Parathyroid adenoma (tissue), 2 donors: ENCODE measurements at regions not wholly inside any gene's neighbourhood (a gene's known extent, or its start where the extent isn't known, plus 50 kb on each side); places are given as distances from the start of the nearest gene placed in this dataset.
"Not testable (repeated sequence)": the region's sequence is repeated elsewhere in the genome, so short reads cannot be mapped to it uniquely, and the experiment has no call there.

ENCODE experiments used
- H2AFZ ChIP-seq: fragments of 300-600 bp; sonication (generic); one replicate; pipeline ENCODE4 v1.7.0; 2017; ENCODE audit warnings: antibody characterized with exemption, mild to moderate bottlenecking
- H3K27ac ChIP-seq: fragments of 300-600 bp; sonication (generic); one replicate; pipeline ENCODE4 v1.7.0; 2017
- H3K27me3 ChIP-seq: fragments of 300-600 bp; sonication (generic); one replicate; pipeline ENCODE4 v1.7.0; 2017; ENCODE audit warnings: low read length; ENCODE audit not compliant: control insufficient read depth, insufficient read depth
- H3K36me3 ChIP-seq: fragments of 300-600 bp; sonication (generic); one replicate; pipeline ENCODE4 v1.7.0; 2017; ENCODE audit warnings: low read length; ENCODE audit not compliant: control insufficient read depth, insufficient read depth
- H3K4me1 ChIP-seq: fragments of 300-600 bp; sonication (generic); one replicate; pipeline ENCODE4 v1.7.0; 2017; ENCODE audit warnings: control low read depth
- H3K4me2 ChIP-seq: fragments of 300-600 bp; sonication (generic); one replicate; pipeline ENCODE4 v1.7.0; 2017; ENCODE audit warnings: low read length
- H3K4me3 ChIP-seq: fragments of 300-600 bp; sonication (generic); one replicate; pipeline ENCODE4 v1.7.0; 2017; ENCODE audit warnings: low read depth, low read length
- H3K79me2 ChIP-seq: fragments of 300-600 bp; sonication (generic); one replicate; pipeline ENCODE4 v1.7.0; 2017; ENCODE audit warnings: control low read depth
- H3K9ac ChIP-seq: fragments of 300-600 bp; sonication (generic); one replicate; pipeline ENCODE4 v1.7.0; 2017; ENCODE audit warnings: mild to moderate bottlenecking
- H3K9me3 ChIP-seq: fragments of 300-600 bp; sonication (generic); one replicate; pipeline ENCODE4 v1.7.0; 2017; ENCODE audit warnings: low read length; ENCODE audit not compliant: control insufficient read depth
- TF ChIP-seq, protein P1 (sequence below): fragments of 300-600 bp; sonication (generic); IDR thresholded peaks from one replicate; pipeline ENCODE4 v1.7.0; 2017; ENCODE audit warnings: antibody characterized with exemption, mild to moderate bottlenecking
- donor health status: primary hyperparathyroidism.

DNA sequence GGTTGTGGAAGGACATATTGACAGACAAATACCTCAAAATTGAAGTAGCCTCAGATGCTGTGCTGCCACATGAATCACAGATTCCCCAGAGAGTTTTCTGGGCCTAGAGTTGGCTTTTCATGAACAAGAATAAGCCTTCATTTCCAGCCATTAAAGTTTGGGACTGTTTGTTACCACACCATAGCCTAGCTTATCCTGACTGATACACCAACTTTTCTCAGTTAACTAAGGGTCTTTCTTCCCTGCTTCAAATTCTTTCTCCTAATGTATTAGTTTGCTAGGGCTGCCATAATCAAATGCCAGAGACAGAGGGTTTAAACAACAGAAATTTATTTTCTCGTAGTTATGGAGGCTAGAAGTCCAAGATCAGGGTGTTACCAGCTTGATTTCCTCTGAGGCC lies 237.4 kb upstream of the ZFP64 start:
- Histone ChIP-seq H3K4me1 (no peaks in the 10 kb centered on the region), H3K27ac (no peak overlapping the region), H3K9me3 (no peaks in the 10 kb centered on the region), H2AFZ (no peak overlapping the region), H3K36me3 (no peaks in the 10 kb centered on the region), H3K9ac (no peak overlapping the region), H3K4me2 (no peak overlapping the region), H3K4me3 (no peak overlapping the region), H3K27me3 (no peaks in the 10 kb centered on the region), H3K79me2 (no peaks in the 10 kb centered on the region)
- TF ChIP-seq, protein P1, sequence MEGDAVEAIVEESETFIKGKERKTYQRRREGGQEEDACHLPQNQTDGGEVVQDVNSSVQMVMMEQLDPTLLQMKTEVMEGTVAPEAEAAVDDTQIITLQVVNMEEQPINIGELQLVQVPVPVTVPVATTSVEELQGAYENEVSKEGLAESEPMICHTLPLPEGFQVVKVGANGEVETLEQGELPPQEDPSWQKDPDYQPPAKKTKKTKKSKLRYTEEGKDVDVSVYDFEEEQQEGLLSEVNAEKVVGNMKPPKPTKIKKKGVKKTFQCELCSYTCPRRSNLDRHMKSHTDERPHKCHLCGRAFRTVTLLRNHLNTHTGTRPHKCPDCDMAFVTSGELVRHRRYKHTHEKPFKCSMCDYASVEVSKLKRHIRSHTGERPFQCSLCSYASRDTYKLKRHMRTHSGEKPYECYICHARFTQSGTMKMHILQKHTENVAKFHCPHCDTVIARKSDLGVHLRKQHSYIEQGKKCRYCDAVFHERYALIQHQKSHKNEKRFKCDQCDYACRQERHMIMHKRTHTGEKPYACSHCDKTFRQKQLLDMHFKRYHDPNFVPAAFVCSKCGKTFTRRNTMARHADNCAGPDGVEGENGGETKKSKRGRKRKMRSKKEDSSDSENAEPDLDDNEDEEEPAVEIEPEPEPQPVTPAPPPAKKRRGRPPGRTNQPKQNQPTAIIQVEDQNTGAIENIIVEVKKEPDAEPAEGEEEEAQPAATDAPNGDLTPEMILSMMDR: no peak

DNA sequence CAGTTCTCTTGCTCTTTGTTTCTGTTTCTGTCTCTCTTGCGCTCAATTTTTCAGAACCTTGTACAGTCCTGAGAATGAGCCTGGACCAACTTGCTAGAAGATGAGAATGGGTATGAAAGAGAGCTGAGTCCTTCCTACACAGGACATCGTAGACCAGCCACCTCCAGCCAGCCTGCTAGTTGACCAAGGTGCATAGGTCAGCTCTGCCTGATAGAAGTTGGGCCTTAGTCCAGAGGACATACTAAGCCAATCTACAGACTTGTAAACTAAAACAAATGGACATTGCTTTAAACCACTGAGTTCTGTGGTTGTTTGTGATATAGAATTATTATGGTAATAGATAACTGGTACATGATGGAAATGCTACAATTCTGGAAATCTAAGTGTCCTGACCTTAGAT lies 236.4 kb upstream of the ZFP64 start:
- H3K27ac ChIP-seq: no peak overlapping the region

DNA sequence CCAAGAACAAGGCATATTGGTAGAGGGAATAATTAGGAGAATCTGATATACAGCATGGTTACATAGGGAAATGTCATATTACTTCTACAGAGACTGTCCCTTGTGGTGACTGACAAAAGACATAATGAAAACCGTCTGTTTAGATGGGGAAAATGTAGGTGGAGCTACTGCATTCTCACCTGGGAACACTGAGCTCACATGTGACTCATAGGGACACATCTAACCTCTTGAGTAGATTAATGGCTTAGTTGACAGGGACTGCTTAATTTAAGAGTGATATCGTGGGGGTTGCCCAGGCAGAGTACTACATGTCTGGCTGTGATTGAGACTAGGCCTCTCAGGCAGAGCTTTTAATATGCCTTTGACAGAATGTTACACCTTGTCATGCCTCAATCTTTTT lies 235.3 kb upstream of the ZFP64 start:
- Histone ChIP-seq H3K4me2 (no peak overlapping the region), H3K4me3 (no peak overlapping the region), H3K9ac (no peak overlapping the region), H3K27me3 (no peaks in the 10 kb centered on the region), H3K27ac (no peak overlapping the region), H2AFZ (no peak overlapping the region), H3K9me3 (no peaks in the 10 kb centered on the region), H3K36me3 (no peaks in the 10 kb centered on the region), H3K79me2 (no peaks in the 10 kb centered on the region), H3K4me1 (no peaks in the 10 kb centered on the region)
- TF ChIP-seq, protein P1: no peak

More for the DNA sequence above, 236.4 kb upstream of the ZFP64 start:
- Histone ChIP-seq H3K27me3 (no peaks in the 10 kb centered on the region), H3K9ac (no peak overlapping the region), H3K79me2 (no peaks in the 10 kb centered on the region), H3K4me2 (no peak overlapping the region), H3K4me1 (no peaks in the 10 kb centered on the region), H3K9me3 (no peaks in the 10 kb centered on the region), H3K36me3 (no peaks in the 10 kb centered on the region), H3K4me3 (no peak overlapping the region), H2AFZ (no peak overlapping the region)
- TF ChIP-seq, protein P1: no peak

DNA sequence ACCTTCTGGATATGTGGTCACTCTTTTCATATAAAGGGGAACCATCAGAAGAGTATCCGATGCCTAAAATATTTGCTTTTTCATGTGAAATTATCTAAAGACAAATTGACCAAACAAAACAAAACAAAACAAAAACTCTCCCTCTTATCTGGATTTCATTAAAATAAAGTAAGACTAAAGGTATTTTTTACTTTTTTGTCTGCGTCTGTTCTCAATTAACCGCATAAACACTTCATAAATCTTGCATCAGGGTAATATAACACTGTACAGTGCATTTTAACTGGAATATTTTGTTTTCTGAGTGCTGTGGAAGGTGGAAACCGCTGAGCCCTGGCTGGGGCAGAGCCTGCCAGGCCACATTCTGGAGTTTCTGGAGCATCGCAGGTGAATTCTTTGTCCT lies 234.1 kb upstream of the ZFP64 start:
- H2AFZ ChIP-seq: no peak overlapping the region
- no peak overlapping the region for H3K4me2 ChIP-seq
- no peaks in the 10 kb centered on the region for H3K27me3 ChIP-seq
- TF ChIP-seq, protein P1: no peak
- no peaks in the 10 kb centered on the region for H3K79me2 ChIP-seq
- H3K9ac ChIP-seq: no peak overlapping the region
- no peaks in the 10 kb centered on the region for H3K36me3 ChIP-seq
- H3K27ac ChIP-seq: no peak overlapping the region
- H3K4me3 ChIP-seq: no peak overlapping the region
- no peaks in the 10 kb centered on the region for H3K4me1 ChIP-seq
- H3K9me3 ChIP-seq: no peaks in the 10 kb centered on the region

DNA sequence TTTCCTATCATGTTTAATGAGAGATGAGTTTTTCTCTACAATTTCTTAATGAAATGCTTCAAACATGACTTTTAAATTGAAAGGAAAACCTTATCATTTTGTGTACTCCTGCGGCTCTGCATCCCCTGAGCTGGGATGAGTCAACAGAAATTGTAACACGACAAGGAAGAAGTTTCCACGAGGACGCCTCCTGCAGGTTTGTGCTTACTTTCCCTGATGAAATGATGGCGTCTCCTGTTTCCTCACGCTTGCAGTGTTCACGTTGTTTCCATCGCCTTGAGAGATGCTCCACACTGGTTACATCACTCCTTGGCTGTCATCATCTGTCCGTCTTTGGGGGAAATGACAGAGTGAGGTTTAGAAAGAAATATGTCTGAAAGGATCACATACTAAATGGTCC lies 233.7 kb upstream of the ZFP64 start:
- no peak overlapping the region for H3K27ac ChIP-seq

DNA sequence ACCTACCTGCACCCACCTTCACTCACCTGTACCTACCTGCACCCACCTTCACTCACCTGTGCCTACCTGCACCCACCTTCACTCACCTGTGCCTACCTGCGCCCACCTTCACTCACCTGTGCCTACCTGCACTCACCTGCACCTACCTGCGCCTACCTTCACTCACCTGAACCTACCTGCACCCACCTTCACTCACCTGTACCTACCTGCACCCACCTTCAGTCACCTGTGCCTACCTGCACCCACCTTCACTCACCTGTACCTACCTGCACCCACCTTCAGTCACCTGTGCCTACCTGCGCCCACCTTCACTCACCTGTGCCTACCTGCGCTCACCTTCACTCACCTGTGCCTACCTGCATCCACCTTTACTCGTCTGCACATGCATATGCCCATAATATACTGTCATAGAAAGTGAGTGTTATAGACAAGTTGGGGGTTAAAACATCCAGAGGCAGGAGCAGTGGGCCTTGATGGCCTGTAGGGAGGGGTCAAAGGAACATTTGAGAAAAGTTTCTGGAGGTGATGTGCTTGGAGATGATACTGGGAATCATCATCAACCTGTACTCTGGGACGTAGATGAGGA lies 232.9 kb upstream of the ZFP64 start:
- not testable (repeated sequence) for H3K36me3 ChIP-seq, H3K9me3 ChIP-seq

More for the DNA sequence above, 233.7 kb upstream of the ZFP64 start:
- no peak overlapping the region for H2AFZ ChIP-seq
- TF ChIP-seq, protein P1: no peak
- no peak overlapping the region for H3K9ac ChIP-seq
- H3K4me3 ChIP-seq: no peak overlapping the region
- H3K79me2 ChIP-seq: no peaks in the 10 kb centered on the region
- no peaks in the 10 kb centered on the region for H3K4me1 ChIP-seq
- H3K9me3 ChIP-seq: no peaks in the 10 kb centered on the region
- H3K4me2 ChIP-seq: no peak overlapping the region
- no peaks in the 10 kb centered on the region for H3K36me3 ChIP-seq
- no peaks in the 10 kb centered on the region for H3K27me3 ChIP-seq

DNA sequence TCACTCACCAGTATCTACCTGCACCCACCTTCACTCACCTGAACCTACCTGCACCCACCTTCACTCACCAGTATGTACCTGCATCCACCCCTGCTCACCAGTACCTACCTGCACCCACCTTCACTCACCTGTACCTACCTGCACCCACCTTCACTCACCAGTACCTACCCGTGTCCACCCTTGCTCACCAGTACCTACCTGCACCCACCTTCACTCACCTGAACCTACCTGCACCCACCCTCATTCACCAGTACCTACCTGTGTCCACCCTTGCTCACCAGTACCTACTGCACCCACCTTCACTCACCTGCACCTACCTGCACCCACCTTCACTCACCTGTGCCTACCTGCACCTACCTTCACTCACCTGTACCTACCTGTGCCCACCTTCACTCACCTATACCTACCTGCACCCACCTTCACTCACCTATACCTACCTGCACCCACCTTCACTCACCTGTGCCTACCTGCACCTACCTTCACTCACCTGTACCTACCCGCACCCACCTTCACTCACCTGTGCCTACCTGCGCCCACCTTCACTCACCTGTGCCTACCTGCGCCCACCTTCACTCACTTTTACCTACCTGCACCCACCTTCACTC lies 232.1 kb upstream of the ZFP64 start:
- H3K4me2 ChIP-seq, H3K36me3 ChIP-seq, H3K79me2 ChIP-seq, H3K27me3 ChIP-seq, H3K9me3 ChIP-seq, H3K9ac ChIP-seq, H3K4me1 ChIP-seq, H3K4me3 ChIP-seq, H2AFZ ChIP-seq, H3K27ac ChIP-seq: not testable (repeated sequence)

More for the DNA sequence above, 232.9 kb upstream of the ZFP64 start:
- not testable (repeated sequence) for H2AFZ ChIP-seq, H3K79me2 ChIP-seq, H3K4me1 ChIP-seq, H3K27ac ChIP-seq, H3K4me2 ChIP-seq, H3K9ac ChIP-seq, H3K4me3 ChIP-seq, H3K27me3 ChIP-seq
